ENCODE measurements at regions not wholly inside any gene's neighbourhood (a gene's known extent, or its start where the extent isn't known, plus 50 kb on each side); places are given as distances from the start of the nearest gene placed in this dataset.

DNA sequence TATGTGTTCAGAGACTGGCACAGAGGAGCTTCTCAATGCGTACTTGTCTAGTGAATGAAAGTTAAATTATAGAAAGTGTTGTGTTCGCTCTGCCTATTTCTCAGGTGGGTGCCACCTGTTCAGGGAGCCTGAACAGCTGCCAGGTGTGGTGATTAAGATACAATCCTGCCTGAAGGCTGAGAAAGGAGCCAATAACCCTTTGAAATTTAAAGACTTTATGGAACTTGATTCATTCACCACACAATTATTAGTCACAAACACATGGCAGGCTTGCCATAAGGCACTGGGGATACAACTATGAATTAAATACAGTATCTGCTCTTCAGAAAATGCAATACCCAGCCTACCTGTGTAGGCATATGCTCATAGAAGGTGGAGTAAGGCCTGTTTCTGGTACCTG lies 92.9 kb upstream of the AMOTL1 start:
- TF ChIP-seq JUNB (IDR thresholded peaks at IDR 0.05; ENCODE audit: unreplicated experiment) (no peak), EZH2 (IDR thresholded peaks at IDR 0.05; ENCODE audit: low read depth, unreplicated experiment) (no peak), POLR2AphosphoS5 (IDR thresholded peaks at IDR 0.05; ENCODE audit: low read depth) (no peak), STAT1 (IDR thresholded peaks at IDR 0.05; ENCODE audit: unreplicated experiment) (no peak), CREB1 (CRISPR knock-in tag; IDR thresholded peaks at IDR 0.05; ENCODE audit: low read depth) (no peak), EZH2phosphoT487 (IDR thresholded peaks at IDR 0.05; ENCODE audit: unreplicated experiment) (no peak), NANOG (IDR thresholded peaks at IDR 0.05; ENCODE audit: borderline replicate concordance) (no peak), ZNF114 (CRISPR knock-in tag; IDR thresholded peaks at IDR 0.05) (no peak), ZNF331 (CRISPR knock-in tag; IDR thresholded peaks at IDR 0.05; ENCODE audit: low read depth) (no peak)
- TF ChIP-seq, protein P1, sequence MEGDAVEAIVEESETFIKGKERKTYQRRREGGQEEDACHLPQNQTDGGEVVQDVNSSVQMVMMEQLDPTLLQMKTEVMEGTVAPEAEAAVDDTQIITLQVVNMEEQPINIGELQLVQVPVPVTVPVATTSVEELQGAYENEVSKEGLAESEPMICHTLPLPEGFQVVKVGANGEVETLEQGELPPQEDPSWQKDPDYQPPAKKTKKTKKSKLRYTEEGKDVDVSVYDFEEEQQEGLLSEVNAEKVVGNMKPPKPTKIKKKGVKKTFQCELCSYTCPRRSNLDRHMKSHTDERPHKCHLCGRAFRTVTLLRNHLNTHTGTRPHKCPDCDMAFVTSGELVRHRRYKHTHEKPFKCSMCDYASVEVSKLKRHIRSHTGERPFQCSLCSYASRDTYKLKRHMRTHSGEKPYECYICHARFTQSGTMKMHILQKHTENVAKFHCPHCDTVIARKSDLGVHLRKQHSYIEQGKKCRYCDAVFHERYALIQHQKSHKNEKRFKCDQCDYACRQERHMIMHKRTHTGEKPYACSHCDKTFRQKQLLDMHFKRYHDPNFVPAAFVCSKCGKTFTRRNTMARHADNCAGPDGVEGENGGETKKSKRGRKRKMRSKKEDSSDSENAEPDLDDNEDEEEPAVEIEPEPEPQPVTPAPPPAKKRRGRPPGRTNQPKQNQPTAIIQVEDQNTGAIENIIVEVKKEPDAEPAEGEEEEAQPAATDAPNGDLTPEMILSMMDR (conservative IDR thresholded peaks at IDR 0.05; ENCODE audit: low read depth in 2 of 2), result no peak
- TF ChIP-seq, protein P2, sequence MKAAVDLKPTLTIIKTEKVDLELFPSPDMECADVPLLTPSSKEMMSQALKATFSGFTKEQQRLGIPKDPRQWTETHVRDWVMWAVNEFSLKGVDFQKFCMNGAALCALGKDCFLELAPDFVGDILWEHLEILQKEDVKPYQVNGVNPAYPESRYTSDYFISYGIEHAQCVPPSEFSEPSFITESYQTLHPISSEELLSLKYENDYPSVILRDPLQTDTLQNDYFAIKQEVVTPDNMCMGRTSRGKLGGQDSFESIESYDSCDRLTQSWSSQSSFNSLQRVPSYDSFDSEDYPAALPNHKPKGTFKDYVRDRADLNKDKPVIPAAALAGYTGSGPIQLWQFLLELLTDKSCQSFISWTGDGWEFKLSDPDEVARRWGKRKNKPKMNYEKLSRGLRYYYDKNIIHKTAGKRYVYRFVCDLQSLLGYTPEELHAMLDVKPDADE (IDR thresholded peaks at IDR 0.05), result no peak
- TF ChIP-seq, protein P3, sequence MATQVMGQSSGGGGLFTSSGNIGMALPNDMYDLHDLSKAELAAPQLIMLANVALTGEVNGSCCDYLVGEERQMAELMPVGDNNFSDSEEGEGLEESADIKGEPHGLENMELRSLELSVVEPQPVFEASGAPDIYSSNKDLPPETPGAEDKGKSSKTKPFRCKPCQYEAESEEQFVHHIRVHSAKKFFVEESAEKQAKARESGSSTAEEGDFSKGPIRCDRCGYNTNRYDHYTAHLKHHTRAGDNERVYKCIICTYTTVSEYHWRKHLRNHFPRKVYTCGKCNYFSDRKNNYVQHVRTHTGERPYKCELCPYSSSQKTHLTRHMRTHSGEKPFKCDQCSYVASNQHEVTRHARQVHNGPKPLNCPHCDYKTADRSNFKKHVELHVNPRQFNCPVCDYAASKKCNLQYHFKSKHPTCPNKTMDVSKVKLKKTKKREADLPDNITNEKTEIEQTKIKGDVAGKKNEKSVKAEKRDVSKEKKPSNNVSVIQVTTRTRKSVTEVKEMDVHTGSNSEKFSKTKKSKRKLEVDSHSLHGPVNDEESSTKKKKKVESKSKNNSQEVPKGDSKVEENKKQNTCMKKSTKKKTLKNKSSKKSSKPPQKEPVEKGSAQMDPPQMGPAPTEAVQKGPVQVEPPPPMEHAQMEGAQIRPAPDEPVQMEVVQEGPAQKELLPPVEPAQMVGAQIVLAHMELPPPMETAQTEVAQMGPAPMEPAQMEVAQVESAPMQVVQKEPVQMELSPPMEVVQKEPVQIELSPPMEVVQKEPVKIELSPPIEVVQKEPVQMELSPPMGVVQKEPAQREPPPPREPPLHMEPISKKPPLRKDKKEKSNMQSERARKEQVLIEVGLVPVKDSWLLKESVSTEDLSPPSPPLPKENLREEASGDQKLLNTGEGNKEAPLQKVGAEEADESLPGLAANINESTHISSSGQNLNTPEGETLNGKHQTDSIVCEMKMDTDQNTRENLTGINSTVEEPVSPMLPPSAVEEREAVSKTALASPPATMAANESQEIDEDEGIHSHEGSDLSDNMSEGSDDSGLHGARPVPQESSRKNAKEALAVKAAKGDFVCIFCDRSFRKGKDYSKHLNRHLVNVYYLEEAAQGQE (IDR thresholded peaks at IDR 0.05; ENCODE audit: unreplicated experiment), result no peak
- TF ChIP-seq, protein P4, sequence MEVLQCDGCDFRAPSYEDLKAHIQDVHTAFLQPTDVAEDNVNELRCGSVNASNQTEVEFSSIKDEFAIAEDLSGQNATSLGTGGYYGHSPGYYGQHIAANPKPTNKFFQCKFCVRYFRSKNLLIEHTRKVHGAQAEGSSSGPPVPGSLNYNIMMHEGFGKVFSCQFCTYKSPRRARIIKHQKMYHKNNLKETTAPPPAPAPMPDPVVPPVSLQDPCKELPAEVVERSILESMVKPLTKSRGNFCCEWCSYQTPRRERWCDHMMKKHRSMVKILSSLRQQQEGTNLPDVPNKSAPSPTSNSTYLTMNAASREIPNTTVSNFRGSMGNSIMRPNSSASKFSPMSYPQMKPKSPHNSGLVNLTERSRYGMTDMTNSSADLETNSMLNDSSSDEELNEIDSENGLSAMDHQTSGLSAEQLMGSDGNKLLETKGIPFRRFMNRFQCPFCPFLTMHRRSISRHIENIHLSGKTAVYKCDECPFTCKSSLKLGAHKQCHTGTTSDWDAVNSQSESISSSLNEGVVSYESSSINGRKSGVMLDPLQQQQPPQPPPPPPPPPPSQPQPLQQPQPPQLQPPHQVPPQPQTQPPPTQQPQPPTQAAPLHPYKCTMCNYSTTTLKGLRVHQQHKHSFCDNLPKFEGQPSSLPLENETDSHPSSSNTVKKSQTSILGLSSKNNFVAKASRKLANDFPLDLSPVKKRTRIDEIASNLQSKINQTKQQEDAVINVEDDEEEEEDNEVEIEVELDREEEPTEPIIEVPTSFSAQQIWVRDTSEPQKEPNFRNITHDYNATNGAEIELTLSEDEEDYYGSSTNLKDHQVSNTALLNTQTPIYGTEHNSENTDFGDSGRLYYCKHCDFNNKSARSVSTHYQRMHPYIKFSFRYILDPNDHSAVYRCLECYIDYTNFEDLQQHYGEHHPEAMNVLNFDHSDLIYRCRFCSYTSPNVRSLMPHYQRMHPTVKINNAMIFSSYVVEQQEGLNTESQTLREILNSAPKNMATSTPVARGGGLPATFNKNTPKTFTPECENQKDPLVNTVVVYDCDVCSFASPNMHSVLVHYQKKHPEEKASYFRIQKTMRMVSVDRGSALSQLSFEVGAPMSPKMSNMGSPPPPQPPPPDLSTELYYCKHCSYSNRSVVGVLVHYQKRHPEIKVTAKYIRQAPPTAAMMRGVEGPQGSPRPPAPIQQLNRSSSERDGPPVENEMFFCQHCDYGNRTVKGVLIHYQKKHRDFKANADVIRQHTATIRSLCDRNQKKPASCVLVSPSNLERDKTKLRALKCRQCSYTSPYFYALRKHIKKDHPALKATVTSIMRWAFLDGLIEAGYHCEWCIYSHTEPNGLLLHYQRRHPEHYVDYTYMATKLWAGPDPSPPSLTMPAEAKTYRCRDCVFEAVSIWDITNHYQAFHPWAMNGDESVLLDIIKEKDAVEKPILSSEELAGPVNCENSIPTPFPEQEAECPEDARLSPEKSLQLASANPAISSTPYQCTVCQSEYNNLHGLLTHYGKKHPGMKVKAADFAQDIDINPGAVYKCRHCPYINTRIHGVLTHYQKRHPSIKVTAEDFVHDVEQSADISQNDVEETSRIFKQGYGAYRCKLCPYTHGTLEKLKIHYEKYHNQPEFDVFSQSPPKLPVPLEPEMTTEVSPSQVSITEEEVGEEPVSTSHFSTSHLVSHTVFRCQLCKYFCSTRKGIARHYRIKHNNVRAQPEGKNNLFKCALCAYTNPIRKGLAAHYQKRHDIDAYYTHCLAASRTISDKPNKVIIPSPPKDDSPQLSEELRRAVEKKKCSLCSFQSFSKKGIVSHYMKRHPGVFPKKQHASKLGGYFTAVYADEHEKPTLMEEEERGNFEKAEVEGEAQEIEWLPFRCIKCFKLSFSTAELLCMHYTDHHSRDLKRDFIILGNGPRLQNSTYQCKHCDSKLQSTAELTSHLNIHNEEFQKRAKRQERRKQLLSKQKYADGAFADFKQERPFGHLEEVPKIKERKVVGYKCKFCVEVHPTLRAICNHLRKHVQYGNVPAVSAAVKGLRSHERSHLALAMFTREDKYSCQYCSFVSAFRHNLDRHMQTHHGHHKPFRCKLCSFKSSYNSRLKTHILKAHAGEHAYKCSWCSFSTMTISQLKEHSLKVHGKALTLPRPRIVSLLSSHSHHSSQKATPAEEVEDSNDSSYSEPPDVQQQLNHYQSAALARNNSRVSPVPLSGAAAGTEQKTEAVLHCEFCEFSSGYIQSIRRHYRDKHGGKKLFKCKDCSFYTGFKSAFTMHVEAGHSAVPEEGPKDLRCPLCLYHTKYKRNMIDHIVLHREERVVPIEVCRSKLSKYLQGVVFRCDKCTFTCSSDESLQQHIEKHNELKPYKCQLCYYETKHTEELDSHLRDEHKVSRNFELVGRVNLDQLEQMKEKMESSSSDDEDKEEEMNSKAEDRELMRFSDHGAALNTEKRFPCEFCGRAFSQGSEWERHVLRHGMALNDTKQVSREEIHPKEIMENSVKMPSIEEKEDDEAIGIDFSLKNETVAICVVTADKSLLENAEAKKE (CRISPR knock-in tag; IDR thresholded peaks at IDR 0.05), result no peak
